Ovary (tissue), 3 donors: ENCODE measurements at regions not wholly inside any gene's neighbourhood (a gene's known extent, or its start where the extent isn't known, plus 50 kb on each side); places are given as distances from the start of the nearest gene placed in this dataset.

Experiments used
- CTCF ChIP-seq, 3 donors: fragments of 450-650 bp in 2 of 3; fragments of 200-600 bp in 1 of 3; IDR thresholded peaks; one replicate each; pipeline versions ENCODE4 v1.5.1 to v1.8.0; 2016 to 2022; ENCODE audit warnings: antibody characterized with exemption in 3 of 3, mild to moderate bottlenecking in 1 of 3
- EP300 ChIP-seq: sonication (generic); formaldehyde crosslinking; IDR thresholded peaks from one replicate; pipeline ENCODE4 v1.6.1; 2017; ENCODE audit warnings: antibody characterized with exemption
- POLR2A ChIP-seq: fragments of 450-650 bp; IDR thresholded peaks from one replicate; pipeline ENCODE4 v1.6.1; 2017; ENCODE audit warnings: antibody characterized with exemption, mild to moderate bottlenecking, moderate library complexity
- donor health status: DM: no; HTN: no; CAD: no.

- no peak for TF ChIP-seq POLR2A
- no peak for TF ChIP-seq CTCF (IDR thresholded peaks at IDR 0.05)
- no peak for TF ChIP-seq EP300
Measured at GRCh38 chr7:101722247-101722646, 93.2 kb upstream of the MYL10 start.
